ENCODE measurements at regions not wholly inside any gene's neighbourhood (a gene's known extent, or its start where the extent isn't known, plus 50 kb on each side); places are given as distances from the start of the nearest gene placed in this dataset.

- TF ChIP-seq EZH2phosphoT487 (IDR thresholded peaks at IDR 0.05; ENCODE audit: borderline replicate concordance, low read length) (no peak), CTCF (IDR thresholded peaks at IDR 0.05; ENCODE audit: low read depth, low read length, poor library complexity, severe bottlenecking) (no peak)
- Histone ChIP-seq H4K20me1 (ENCODE audit: control insufficient read depth, insufficient read depth, low read depth, low read length) (no peaks in the 10 kb centered on the region), H3K27me3 (ENCODE audit: control insufficient read depth, low read length) (no peaks in the 10 kb centered on the region), H3K36me3 (ENCODE audit: control insufficient read depth, low read length) (no peaks in the 10 kb centered on the region), H3K4me2 (ENCODE audit: low read length) (no peak overlapping the region), H3K27ac (ENCODE audit: low read depth, low read length) (no peak overlapping the region), H3K9me2 (replicated peaks; ENCODE audit: control insufficient read depth, low read length) (no peaks in the 10 kb centered on the region), H3F3A (ENCODE audit: control insufficient read depth, insufficient read depth) (no peaks in the 10 kb centered on the region), H3K9me3 (ENCODE audit: control insufficient read depth, insufficient read depth, low read length) (no peaks in the 10 kb centered on the region), H3K4me1 (ENCODE audit: control insufficient read depth, low read length) (no peaks in the 10 kb centered on the region), H3K4me3 (ENCODE audit: low read length) (no peak overlapping the region), H3K79me2 (ENCODE audit: control insufficient read depth, low read length) (no peaks in the 10 kb centered on the region)
These were observed 317.0 kb upstream of the SULF2 start for GRCh38 chr20:48102076-48102787.

- Histone ChIP-seq H3K9me3 (ENCODE audit: control insufficient read depth, insufficient read depth, low read length) (no peaks in the 10 kb centered on the region), H3K79me2 (ENCODE audit: control insufficient read depth, low read length) (no peaks in the 10 kb centered on the region), H3F3A (ENCODE audit: control insufficient read depth, insufficient read depth) (no peaks in the 10 kb centered on the region), H3K9me2 (replicated peaks; ENCODE audit: control insufficient read depth, low read length) (no peaks in the 10 kb centered on the region), H3K27me3 (ENCODE audit: control insufficient read depth, low read length) (no peaks in the 10 kb centered on the region), H3K27ac (ENCODE audit: low read depth, low read length) (no peak overlapping the region), H4K20me1 (ENCODE audit: control insufficient read depth, insufficient read depth, low read depth, low read length) (no peaks in the 10 kb centered on the region), H3K4me1 (ENCODE audit: control insufficient read depth, low read length) (no peaks in the 10 kb centered on the region), H3K36me3 (ENCODE audit: control insufficient read depth, low read length) (no peaks in the 10 kb centered on the region), H3K4me2 (ENCODE audit: low read length) (no peak overlapping the region), H3K4me3 (ENCODE audit: low read length) (no peak overlapping the region)
- TF ChIP-seq EZH2phosphoT487 (IDR thresholded peaks at IDR 0.05; ENCODE audit: borderline replicate concordance, low read length) (no peak), CTCF (IDR thresholded peaks at IDR 0.05; ENCODE audit: low read depth, low read length, poor library complexity, severe bottlenecking) (no peak)
These were observed 315.2 kb upstream of the SULF2 start for GRCh38 chr20:48100483-48100882.

- no peaks in the 10 kb centered on the region for H3K36me3 ChIP-seq (ENCODE audit: control insufficient read depth, low read length)
- no peak overlapping the region for H3K4me3 ChIP-seq (ENCODE audit: low read length)
- no peaks in the 10 kb centered on the region for H4K20me1 ChIP-seq (ENCODE audit: control insufficient read depth, insufficient read depth, low read depth, low read length)
- H3K4me2 ChIP-seq (ENCODE audit: low read length): no peak overlapping the region
- H3K27ac ChIP-seq (ENCODE audit: low read depth, low read length): no peak overlapping the region
- H3K9me3 ChIP-seq (ENCODE audit: control insufficient read depth, insufficient read depth, low read length): no peaks in the 10 kb centered on the region
- no peaks in the 10 kb centered on the region for H3K9me2 ChIP-seq (replicated peaks; ENCODE audit: control insufficient read depth, low read length)
- H3F3A ChIP-seq (ENCODE audit: control insufficient read depth, insufficient read depth): no peaks in the 10 kb centered on the region
- H3K4me1 ChIP-seq (ENCODE audit: control insufficient read depth, low read length): no peaks in the 10 kb centered on the region
- TF ChIP-seq CTCF (IDR thresholded peaks at IDR 0.05; ENCODE audit: low read depth, low read length, poor library complexity, severe bottlenecking): no peak
- TF ChIP-seq EZH2phosphoT487 (IDR thresholded peaks at IDR 0.05; ENCODE audit: borderline replicate concordance, low read length): no peak
- no peaks in the 10 kb centered on the region for H3K79me2 ChIP-seq (ENCODE audit: control insufficient read depth, low read length)
- no peaks in the 10 kb centered on the region for H3K27me3 ChIP-seq (ENCODE audit: control insufficient read depth, low read length)
These were observed 313.6 kb upstream of the SULF2 start for GRCh38 chr20:48098866-48099265.
